ENCODE measurements at regions not wholly inside any gene's neighbourhood (a gene's known extent, or its start where the extent isn't known, plus 50 kb on each side); places are given as distances from the start of the nearest gene placed in this dataset.

- intact Hi-C loops (cut with micrococcal nuclease; ENCODE audit: unreplicated experiment): no loop called here
- DNase-seq (ENCODE audit: low spot score): no peak
- ChIA-PET POLR2A (ENCODE audit: low non-redundant PET) (no interaction called here), CTCF (no interaction called here)
- H3K9me3 ChIP-seq (ENCODE audit: low read depth, low read length, poor library complexity, severe bottlenecking): no peaks in the 10 kb centered on the region
- no peaks in the 10 kb centered on the region for H3K27me3 ChIP-seq (replicated peaks; ENCODE audit: insufficient read depth, low read depth, low read length, poor library complexity)
- H3K4me3 ChIP-seq (ENCODE audit: low read depth, low read length, poor library complexity, severe bottlenecking): no peak overlapping the region
- TF ChIP-seq EZH2 (IDR thresholded peaks at IDR 0.05; ENCODE audit: borderline replicate concordance, low read depth, low read length, poor library complexity, severe bottlenecking): no peak
- TF ChIP-seq CTCF (conservative IDR thresholded peaks at IDR 0.05; ENCODE audit: low read depth, low read length): no peak
- H3K4me1 ChIP-seq (ENCODE audit: insufficient read depth, low read length, poor library complexity, severe bottlenecking): no peaks in the 10 kb centered on the region
- BruUV-seq (replicated peaks): no TSS peak
- H3K27ac ChIP-seq (ENCODE audit: low read depth, low read length, poor library complexity, severe bottlenecking): no peak overlapping the region
- no peaks in the 10 kb centered on the region for H3K36me3 ChIP-seq (ENCODE audit: insufficient read depth, low read length, poor library complexity, severe bottlenecking)
These were observed 115.0 kb upstream of the SLC22A23 start for GRCh38 chr6:3571836-3572235.

- intact Hi-C loops (cut with micrococcal nuclease; ENCODE audit: unreplicated experiment): no loop called here
- no TSS peak for BruUV-seq (replicated peaks)
- Histone ChIP-seq H3K4me1 (ENCODE audit: insufficient read depth, low read length, poor library complexity, severe bottlenecking) (no peaks in the 10 kb centered on the region), H3K36me3 (ENCODE audit: insufficient read depth, low read length, poor library complexity, severe bottlenecking) (no peaks in the 10 kb centered on the region), H3K4me3 (ENCODE audit: low read depth, low read length, poor library complexity, severe bottlenecking) (no peak overlapping the region), H3K9me3 (ENCODE audit: low read depth, low read length, poor library complexity, severe bottlenecking) (no peaks in the 10 kb centered on the region), H3K27me3 (replicated peaks; ENCODE audit: insufficient read depth, low read depth, low read length, poor library complexity) (no peaks in the 10 kb centered on the region), H3K27ac (ENCODE audit: low read depth, low read length, poor library complexity, severe bottlenecking) (no peak overlapping the region)
- DNase-seq (ENCODE audit: low spot score): no peak
- ChIA-PET CTCF (no interaction called here), POLR2A (ENCODE audit: low non-redundant PET) (no interaction called here)
- no peak for TF ChIP-seq EZH2 (IDR thresholded peaks at IDR 0.05; ENCODE audit: borderline replicate concordance, low read depth, low read length, poor library complexity, severe bottlenecking)
- TF ChIP-seq CTCF (conservative IDR thresholded peaks at IDR 0.05; ENCODE audit: low read depth, low read length): no peak
These were observed 114.4 kb upstream of the SLC22A23 start for GRCh38 chr6:3571250-3571681.

GRCh38 chr6:3569816-3570215 lies 113.0 kb upstream of the SLC22A23 start:
- no peaks in the 10 kb centered on the region for H3K4me1 ChIP-seq (ENCODE audit: insufficient read depth, low read length, poor library complexity, severe bottlenecking)
- no peak overlapping the region for H3K4me3 ChIP-seq (ENCODE audit: low read depth, low read length, poor library complexity, severe bottlenecking)
- BruUV-seq (replicated peaks): no TSS peak
- DNase-seq (ENCODE audit: low spot score): no peak
- no peaks in the 10 kb centered on the region for H3K36me3 ChIP-seq (ENCODE audit: insufficient read depth, low read length, poor library complexity, severe bottlenecking)
- TF ChIP-seq CTCF (conservative IDR thresholded peaks at IDR 0.05; ENCODE audit: low read depth, low read length) (no peak), EZH2 (IDR thresholded peaks at IDR 0.05; ENCODE audit: borderline replicate concordance, low read depth, low read length, poor library complexity, severe bottlenecking) (no peak)
- no peaks in the 10 kb centered on the region for H3K9me3 ChIP-seq (ENCODE audit: low read depth, low read length, poor library complexity, severe bottlenecking)
- intact Hi-C loops (cut with micrococcal nuclease; ENCODE audit: unreplicated experiment): no loop called here
- H3K27ac ChIP-seq (ENCODE audit: low read depth, low read length, poor library complexity, severe bottlenecking): no peak overlapping the region
- POLR2A ChIA-PET (ENCODE audit: low non-redundant PET): no interaction called here
- CTCF ChIA-PET: no interaction called here
- no peaks in the 10 kb centered on the region for H3K27me3 ChIP-seq (replicated peaks; ENCODE audit: insufficient read depth, low read depth, low read length, poor library complexity)
